Limb (tissue), 2 donors: ENCODE measurements at regions not wholly inside any gene's neighbourhood (a gene's known extent, or its start where the extent isn't known, plus 50 kb on each side); places are given as distances from the start of the nearest gene placed in this dataset.
A peak's percentile ranks its signal among the peaks of the same experiment; 100 is the strongest.
"Not testable (repeated sequence)": the region's sequence is repeated elsewhere in the genome, so short reads cannot be mapped to it uniquely, and the experiment has no call there.

Experiments
- DNase-seq, 2 donors: peaks; one replicate each; pipeline ENCODE4 v3.0.0-alpha.2; 2016; ENCODE audit errors: extremely low spot score in 2 of 2

DNA sequence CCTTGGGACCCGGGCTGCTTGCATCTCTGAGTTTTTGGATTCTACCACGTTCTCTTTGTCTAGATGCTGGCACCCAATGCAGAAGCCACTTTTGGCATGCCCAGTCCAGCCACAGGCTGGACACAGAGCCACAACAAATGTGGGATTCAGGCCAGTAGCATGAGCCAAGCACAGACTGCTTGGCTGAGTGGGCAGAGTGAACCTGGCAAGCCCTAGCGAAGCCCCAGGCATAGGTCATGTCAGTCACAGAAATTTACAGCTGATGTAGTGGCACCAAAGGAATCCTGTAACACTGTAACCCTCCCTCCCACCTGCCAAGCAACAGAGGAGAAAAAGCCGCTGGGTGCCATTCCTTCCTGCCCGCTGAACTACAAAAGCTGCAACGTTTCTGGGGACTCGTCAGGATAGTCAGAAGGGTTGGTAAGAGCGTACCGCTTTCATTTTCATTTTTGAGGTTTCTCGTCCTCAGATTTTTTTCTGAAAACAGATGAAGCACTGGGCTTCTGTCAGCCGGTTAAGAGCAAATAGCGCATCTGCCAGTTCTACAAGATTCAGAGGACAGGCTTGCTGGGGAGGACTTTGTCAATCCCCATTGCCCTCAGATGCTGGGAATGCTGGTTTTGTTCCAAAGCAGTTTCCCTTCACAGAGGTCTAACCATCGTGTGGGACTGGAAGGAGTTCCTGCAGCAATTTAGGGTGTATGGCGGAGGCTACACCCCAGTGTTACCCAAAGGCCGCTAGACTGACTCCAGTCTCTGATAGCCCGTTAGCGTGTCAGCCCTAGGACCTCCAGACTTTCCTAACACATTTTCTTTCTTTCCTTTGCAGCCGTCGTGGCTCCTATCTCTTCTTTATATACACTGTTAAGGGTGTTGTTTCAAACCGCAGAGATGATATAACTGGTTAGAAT, 399.0 kb downstream of the HTR1A start:
- no peak for DNase-seq

DNA sequence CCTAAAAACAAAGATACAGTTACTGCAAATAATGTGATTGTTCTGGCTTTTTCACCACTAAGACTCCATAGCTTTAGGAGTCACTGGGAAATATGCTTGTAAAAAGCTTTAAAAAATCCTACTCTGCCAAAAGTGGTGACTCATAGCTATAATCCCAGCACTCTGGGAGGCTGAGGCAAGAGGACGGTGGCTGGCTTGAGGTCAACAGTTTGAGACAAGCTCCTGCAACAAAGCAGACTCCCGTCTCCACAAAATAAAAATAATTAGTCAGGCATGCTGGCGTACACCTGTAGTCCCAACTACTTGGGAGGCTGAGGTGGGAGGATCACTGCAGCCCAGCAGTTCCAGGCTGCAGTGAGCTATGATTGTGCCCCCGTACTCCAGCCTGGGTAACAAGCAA, 406.4 kb downstream of the HTR1A start:
- no peak for DNase-seq

DNA sequence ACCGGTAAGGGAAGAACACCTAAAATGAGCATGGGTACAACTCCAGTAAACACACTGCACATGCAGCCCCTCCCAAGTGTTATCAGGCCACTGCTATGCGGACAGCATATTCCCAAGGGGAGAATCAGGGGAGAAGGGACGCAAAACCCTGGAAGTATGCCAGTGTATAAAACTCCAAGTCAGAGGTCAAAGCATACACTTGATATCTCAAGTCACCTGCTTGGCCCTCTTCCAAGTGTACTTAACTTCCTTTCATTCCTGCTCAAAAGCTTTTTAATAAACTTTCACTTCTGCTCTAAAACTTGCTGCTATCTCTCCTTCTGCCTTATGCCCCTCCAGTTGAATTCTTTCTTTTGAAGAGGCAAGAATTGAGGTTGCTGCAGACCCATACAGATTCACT, 408.1 kb downstream of the HTR1A start:
- DNase-seq: no peak

DNA sequence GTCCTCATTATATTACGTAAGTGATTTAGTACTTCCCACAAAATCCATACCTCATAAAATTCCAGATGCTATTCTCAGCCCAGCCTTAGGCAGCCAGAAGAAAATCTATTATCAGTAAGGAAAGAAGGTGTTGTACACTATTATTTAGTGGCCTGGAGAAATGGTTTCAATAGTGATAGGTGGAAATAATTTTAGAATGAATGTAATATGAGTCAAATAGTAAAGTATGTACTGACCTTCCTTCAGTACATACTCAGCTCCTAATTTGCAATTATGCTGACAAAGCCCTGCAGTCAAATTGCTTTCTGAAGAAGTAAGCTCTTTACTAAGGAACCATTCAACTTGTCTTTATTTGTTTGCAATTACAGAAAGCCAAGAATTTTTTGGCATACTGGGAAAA, 409.2 kb downstream of the HTR1A start:
- no peak for DNase-seq

DNA sequence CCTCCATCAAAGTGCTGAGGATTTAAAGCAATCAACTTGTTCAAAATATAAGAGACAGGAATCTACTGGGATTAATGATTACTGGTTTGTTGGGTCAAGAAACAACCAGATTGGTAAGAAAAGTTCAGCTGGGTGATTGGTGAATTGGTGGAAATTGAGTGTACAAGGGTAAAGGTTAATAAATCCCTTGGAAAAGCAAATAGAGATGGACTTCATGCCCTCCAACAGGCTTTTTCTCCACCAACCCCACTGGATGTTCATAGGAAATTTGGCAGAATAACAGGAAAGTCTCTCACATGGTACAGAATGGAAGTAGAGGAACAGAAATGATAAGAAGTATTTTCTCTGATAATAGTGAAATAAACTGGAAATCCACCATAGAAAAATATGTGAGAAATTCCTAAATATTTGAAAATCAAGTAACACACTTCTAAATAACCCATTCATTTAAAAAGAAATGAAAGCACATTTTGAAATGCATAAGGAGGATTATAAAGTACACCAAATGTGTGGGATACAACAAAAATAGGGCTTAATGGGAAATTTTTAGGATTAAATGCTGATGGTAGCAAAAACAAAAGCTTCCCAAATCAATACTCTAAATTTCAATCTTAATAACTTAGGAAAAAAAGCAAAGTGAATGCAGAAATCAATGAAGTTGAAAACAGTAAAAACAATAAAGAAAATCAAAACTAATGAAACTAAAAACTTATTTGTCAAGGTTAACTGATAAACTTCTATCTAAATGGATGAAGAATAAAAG, 426.2 kb downstream of the HTR1A start:
- no peak for DNase-seq

DNA sequence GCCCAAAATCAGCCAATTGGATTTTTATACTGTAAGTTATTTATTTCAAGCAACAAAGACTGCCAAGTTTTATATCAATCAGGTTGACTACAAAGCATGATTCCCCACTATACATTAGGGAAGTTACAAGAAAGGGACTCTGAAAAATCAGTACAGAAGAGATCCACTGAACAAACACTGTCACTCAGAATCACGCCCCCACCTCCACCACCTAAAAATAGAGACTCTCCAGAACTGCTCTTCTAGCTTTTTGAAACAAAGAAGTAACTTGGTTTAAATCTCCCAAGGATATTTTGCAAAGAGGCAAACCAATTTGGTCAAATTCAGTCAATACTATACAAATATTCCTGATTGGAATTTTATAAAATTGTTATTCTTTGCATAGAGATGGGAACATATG, 438.0 kb downstream of the HTR1A start:
- no peak for DNase-seq

DNA sequence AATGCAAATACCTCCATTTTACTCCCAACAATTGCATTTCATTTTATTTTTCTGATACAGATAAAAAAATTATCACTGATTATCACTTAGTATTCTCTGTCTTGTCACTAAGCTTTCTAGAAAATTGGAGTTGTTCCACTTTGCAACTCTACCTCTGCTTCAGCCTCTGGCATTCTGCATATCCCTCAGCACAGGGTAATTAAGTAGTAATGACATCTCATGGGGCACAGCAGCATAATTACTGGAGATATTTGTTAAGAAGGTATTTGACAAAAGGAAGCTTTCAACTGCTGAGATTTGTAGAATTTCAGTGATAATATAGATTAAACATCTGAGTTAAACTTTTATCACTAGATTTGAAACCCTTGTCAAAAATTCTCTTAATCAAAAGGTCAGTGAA, 446.2 kb downstream of the HTR1A start:
- no peak for DNase-seq

DNA sequence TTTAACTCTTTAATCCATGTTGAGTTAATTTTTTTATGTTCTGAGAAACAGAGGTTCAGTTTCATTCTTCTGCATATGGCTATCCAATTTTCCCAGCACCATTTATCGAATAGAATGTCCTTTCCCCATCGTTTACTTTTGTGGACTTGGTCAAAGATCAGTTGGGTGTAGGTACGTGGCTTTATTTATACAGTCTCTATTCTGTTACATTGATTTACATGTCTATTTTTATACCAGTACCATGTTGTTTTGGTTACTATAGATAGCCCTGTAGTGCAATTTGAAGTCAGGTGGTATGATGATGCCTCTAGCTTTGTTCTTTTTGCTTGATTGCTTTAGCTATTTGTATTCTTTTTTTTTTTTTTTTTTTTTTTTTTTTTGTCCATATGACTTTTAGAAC, 462.0 kb downstream of the HTR1A start:
- DNase-seq: no peak

DNA sequence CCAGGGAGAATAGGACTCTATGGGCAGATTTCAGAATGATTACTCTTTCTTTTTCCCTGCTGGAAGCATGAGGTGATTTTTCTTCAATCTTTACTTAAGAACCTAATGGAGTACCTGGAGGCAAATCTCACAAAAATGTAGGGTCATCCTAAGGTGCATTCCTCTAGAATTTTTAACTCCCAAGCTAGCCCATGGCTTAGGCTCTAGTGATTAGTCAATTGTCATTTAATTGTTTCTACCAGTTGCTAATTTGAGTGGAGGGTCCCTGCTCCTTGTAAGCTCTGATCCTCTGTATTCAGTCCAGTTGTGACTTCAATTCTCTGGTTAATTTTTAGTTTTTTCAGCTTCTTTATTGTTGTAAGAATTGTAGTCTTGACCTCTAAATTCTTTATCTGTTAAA, 467.0 kb downstream of the HTR1A start:
- DNase-seq: no peak

DNA sequence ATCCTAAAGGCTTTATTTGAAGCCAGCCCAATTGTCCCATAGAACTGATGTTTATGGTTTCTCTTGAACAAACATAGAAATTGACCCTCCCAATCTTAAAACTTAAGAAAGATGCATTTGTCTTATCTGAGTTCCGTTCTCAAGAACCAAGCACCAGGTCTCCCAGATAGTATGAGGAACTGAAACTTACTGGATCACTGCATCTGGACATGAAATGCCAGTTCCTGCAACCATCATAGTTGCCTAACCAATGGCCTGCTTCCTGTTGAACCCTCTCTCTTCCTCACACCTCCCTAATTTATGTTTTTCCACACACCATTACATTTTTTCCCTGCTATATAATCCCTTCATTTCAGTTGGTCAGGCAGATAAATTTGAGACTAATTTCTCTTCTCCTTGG, 478.9 kb downstream of the HTR1A start:
- DNase-seq: no peak

DNA sequence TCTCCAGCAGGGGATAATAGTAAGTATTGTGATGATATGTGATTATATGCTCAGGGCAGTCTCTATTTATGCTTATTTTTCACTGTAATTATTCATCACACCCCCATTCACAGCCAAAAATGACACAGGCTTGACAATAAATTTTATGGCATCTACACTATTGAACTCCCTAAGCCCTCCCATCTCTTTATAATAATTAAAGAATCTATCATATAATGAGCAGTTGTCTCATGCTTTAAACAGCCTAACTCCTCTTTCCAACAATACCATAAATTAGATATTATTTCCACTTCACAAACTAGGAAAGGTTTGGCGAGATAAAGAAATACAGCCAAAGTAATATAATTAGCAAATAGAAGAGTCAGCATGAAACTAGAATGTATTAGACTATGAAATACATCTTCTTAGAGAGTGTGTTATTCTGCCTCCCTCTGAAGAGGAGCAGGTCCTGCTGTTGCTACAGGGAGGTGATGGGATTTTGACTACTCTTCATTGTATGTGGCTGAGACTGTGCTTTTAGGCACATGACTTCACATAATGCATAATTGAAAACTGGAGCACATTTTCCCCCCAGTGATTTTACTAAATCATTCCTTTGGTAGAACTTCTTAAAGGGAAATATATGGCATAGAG, 488.8 kb downstream of the HTR1A start:
- DNase-seq: no peak

DNA sequence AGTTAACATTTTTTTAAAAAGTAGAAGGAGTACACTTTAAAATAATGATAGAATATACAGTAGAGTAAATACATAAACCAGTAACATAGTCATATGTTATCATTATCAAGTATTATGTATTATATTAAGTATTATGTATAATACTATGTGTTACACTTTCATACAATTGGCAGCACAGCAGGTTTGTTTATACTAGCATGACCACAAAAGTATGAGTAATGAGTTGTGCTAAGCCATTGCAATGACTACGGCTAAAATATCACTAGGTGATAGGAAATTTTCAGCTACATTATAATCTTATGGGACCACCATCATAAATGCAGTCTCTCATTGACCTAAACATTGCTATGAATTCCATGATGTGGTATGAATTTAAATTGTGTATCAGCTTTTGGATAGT, 506.0 kb downstream of the HTR1A start:
- no peak for DNase-seq

DNA sequence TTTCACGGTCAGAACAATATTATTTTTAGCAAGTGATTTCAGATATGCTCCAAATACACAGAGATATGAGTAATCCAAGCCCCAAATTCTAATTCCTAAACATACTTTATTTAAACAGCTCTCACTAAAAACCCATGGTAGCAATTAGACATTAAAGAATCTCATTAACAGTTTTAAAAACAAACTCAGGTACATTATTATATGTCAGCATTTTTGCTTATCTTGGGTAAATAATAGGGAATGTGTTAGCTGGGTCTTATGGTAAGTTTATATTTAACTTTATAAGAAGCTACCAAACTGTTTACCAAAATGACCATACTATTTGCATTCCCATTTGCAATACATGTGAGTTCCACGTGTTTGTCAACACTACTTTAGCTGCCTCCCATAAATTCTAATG, 511.1 kb downstream of the HTR1A start:
- DNase-seq: no peak

DNA sequence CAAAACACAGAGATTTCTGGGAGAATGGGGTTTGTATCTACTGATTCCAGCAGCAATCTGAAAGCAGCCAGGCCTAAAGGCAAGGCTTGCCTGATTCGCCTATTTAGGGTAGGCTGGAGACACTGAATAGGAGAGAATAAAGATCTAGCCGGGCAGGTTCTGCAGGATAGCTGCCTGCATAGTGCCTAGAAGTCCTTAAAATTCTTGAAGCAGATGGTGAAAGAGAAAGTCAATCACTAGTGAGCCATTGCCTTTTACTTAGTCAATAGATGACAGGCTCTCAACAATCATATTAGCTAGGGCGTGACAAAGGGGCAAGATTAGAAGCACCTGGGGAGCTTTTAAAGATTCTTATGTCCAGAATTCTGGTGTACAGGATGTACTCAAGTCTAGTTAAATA, 522.7 kb downstream of the HTR1A start:
- no peak for DNase-seq

DNA sequence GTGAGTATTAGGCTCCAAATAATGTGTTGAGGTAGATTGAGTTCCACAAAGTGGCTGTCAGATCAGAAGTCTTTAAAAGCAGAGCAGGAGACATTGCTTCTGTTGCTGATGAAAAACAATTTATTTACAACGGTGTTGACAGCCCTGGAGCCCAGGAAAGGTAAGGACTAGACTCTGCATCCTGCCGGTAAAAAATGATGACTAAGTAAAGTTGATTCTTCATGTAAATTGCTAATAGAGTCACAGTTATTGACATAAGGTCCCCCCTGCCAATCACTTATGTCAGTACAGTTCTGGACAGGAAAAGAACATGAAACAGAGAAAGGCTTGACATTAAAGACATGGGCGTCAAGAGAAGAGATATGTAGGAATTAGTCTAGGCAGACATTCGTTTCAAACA, 552.5 kb downstream of the HTR1A start:
- no peak for DNase-seq

DNA sequence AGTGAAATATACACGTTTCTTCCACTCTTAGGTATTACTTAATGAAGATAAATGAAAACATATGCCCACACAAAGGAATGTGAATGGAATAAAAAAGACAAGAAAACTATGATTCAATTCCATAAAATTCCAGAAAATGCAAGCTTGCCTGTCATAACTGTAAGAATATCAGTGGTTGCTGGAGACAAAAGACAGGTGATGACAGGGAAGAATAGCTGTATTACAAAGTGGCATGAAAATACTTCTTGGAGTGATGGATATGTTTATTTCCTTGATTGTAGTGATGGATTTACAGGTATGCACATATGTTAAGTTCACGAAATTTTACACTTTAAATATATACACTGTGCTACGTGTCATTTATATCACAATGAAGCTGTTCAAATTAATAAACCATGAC, 553.3 kb downstream of the HTR1A start:
- DNase-seq: no peak

DNA sequence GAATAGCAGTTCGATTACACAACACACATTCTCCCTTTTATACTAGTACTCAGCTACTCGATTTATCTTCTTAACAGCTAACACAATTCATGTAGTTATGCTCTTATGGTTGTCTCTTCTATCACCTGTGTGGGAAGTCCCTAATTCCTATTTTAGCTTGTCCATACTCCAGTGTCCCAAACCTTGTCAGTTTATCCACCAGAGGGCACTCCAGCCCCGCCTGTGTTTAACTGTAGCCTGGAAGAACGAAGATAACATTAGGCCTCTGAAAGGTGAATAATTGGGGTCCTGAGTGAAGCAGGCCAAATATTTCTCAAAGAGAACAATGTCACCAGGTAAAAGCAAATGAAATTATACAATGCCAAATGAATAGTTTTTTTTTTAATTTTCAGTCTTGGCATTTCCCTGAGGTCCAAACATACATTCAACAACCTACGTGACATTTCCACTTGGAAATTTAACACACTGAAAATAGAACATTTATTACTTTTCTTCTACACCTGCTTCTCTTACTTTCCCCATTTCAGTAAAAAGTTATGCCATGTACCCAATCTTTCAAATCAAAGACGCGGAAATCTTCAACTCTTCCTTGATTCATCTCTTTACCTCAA, 560.7 kb downstream of the HTR1A start:
- peak; percentile 15 to 75 for DNase-seq

DNA sequence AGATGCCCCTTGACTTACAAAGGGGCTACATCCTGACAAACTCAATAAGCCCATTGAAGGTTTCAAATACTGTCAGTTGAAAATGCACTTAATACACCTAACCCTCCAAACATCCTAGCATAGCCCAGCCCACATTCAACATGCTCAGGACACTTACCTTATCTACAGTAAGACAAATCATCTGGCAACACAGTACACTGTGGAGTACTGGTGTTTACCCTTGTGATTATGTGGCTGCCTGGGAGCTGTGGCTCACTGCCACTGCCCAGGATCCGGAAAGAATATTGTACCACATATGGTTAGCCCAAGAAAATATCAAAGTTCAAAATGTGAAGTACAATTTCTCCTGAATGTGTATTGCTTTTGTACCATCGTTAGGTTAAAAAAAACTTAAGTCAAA, 562.2 kb downstream of the HTR1A start:
- no peak for DNase-seq

DNA sequence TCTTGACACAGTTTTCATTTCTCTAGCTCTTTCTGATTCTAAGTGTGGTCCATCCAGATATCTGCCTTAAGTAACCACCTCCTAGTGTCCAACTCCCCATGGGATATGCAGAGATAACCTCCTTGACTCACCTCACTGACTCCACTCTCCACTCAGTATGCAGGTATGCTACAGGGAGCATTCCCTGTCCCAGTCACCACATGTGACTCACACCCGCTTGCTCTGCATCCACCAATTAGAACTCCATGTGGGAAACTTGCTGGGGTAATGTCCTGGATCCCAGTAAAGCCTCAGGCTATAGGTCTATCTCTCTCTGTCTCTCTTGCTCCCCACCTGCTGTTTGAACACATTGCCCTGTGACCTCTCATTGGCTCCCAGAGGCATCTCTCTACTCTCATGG, 563.9 kb downstream of the HTR1A start:
- no peak for DNase-seq

DNA sequence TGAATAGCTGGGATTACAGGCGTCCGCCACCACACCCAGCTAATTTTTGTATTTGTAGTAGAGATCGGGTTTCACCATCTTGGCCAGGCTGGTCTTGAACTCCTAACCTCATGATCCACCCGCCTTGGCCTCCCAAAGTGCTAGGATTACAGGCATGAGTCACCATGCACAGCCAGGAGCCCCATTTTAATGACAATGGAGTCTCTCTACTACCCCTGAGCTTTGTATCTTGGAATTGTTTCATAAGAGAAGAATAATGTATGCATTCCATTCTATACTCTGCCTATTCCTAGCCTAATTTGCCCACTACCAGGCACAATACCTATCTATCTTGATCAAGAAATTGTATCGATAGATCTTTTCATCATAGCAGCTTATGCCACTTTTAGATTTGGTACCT, 574.1 kb downstream of the HTR1A start:
- DNase-seq: not testable (repeated sequence)

DNA sequence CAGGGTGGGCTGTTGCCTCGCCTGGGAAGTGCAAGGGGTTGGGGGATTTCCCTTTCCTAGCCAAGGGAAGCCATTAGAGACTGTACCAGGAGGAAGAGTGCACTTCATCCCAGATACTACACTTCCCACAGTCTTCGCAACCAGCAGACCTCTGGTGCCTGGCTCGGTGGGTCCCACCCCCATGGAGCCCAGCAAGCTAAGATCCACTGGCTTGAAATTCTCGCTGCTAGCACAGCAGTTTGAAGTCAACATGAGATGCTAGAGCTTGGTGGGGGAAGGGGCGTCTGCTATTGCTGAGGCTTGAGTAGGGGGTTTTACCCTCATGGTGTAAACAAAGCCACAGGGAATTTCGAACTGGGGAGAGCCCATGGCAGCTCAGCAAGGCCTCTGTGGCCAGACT, 586.4 kb downstream of the HTR1A start:
- DNase-seq: no peak

DNA sequence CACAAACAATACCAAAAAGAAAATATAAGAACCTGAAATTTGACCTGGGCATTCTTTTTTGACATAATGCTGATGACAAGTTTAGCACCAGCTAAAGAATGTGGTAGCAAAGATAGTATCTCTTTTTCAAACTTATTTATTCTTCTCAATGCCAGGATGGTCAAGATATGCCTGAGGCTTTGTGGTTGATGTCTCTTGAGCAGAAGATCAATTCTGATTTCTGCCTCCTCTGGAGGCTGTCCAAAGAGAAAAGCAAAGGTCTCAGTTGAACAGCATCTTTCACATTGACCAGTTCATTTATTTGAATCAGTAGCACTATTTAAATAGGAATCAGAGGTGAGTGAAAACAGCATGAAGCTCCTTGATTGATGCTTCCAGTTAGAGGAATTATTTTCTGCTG, 588.2 kb downstream of the HTR1A start:
- DNase-seq: no peak
